HepG2 (cell line): ENCODE measurements at regions not wholly inside any gene's neighbourhood (a gene's known extent, or its start where the extent isn't known, plus 50 kb on each side); places are given as distances from the start of the nearest gene placed in this dataset.

Experiments used
- ATAC-seq: fragments of 200-7000 bp; cut with Tn5 transposase; 3 replicates; pipeline ENCODE4 v1.9.1; 2020; ENCODE audit warnings: mild to moderate bottlenecking, moderate library complexity
- BruUV-seq: library from RNA; stranded (reverse); fragments of 400-500 nt; replicated peaks from 2 replicates; lab custom pipeline; 2021; lab: Mats Ljungman, UMichigan
- CTCF ChIA-PET: fragments of 300-600 bp; formaldehyde crosslinking; extraction: SDS; loops from one replicate; lab custom pipeline; 2021; ENCODE audit warnings: low total read pairs, inconsistent platforms, low intra/inter-chr PET ratio; lab: Yijun Ruan, JAX
- POLR2A ChIA-PET: fragments of 350-600 bp; sonication (Branson Sonifier 250); formaldehyde crosslinking; loops from one replicate; lab custom pipeline; 2020; ENCODE audit warnings: antibody characterized with exemption, inconsistent platforms; lab: Yijun Ruan, JAX
- DNase-seq: peaks from one replicate; pipeline ENCODE4 v3.0.0-alpha.2; 2015; ENCODE audit warnings: low spot score
- FAIRE-seq: peaks from 3 replicates; lab custom pipeline; 2011; peaks lifted over from hg19 to GRCh38; lab: Jason Lieb, UNC
- H2AFZ ChIP-seq: one replicate; pipeline ENCODE4 v1.6.1; 2011; ENCODE audit warnings: low read length, inconsistent platforms
- H3K27ac ChIP-seq: fragments of 300-600 bp; 3 replicates; pipeline ENCODE4 v1.8.0; 2011; ENCODE audit warnings: mixed run types, mild to moderate bottlenecking, mixed read lengths, low read length, inconsistent platforms; ENCODE audit not compliant: insufficient read depth; ENCODE audit errors: extremely low read length
- H3K27me3 ChIP-seq, 2 experiments: fragments of 200-600 bp in 1 of 2; 2 replicates in 1 of 2; 3 replicates in 1 of 2; pipeline versions ENCODE4 v1.6.0 to v1.8.0; 2011; ENCODE audit warnings: low read length in 2 of 2, mild to moderate bottlenecking in 2 of 2, moderate library complexity in 2 of 2, inconsistent platforms in 1 of 2; ENCODE audit not compliant: insufficient read depth in 2 of 2, control insufficient read depth in 1 of 2
- H3K36me3 ChIP-seq, 2 experiments: fragments of 200-600 bp in 1 of 2; replicated peaks in 1 of 2; 2 replicates in 1 of 2; 3 replicates in 1 of 2; pipeline versions ENCODE4 v1.5.1 to v1.8.0; 2011; ENCODE audit warnings: low read length in 2 of 2, inconsistent platforms in 1 of 2; ENCODE audit not compliant: insufficient read depth in 2 of 2, control insufficient read depth in 1 of 2
- H3K4me1 ChIP-seq: 2 replicates; pipeline ENCODE4 v1.5.1; 2012; ENCODE audit warnings: low read length, inconsistent platforms; ENCODE audit not compliant: insufficient read depth
- H3K4me2 ChIP-seq: 2 replicates; pipeline ENCODE4 v1.6.0; 2011; ENCODE audit warnings: low read depth, low read length, inconsistent platforms
- H3K4me3 ChIP-seq, 3 experiments: fragments of 200-600 bp in 1 of 3; sonication (generic), shearing (Covaris generic) in 1 of 3; replicated peaks in 1 of 3; 2 replicates each; pipeline ENCODE4 v1.5.1; 2011 to 2016; ENCODE audit warnings: low read length in 3 of 3, inconsistent platforms in 2 of 3, low read depth in 2 of 3, mild to moderate bottlenecking in 2 of 3, control low read depth in 1 of 3, mixed read lengths in 1 of 3; ENCODE audit not compliant: insufficient read depth in 1 of 3
- H3K79me2 ChIP-seq: one replicate; pipeline ENCODE4 v1.6.1; 2011; ENCODE audit warnings: low read length, inconsistent platforms; ENCODE audit not compliant: insufficient read depth
- H3K9ac ChIP-seq: 2 replicates; pipeline ENCODE4 v1.6.0; 2011; ENCODE audit warnings: mild to moderate bottlenecking, low read depth, low read length, inconsistent platforms; ENCODE audit not compliant: insufficient read depth
- H3K9me3 ChIP-seq: 2 replicates; pipeline ENCODE4 v1.5.1; 2012; ENCODE audit warnings: mild to moderate bottlenecking, low read length
- H4K20me1 ChIP-seq: 2 replicates; pipeline ENCODE4 v1.6.0; 2011; ENCODE audit warnings: inconsistent platforms, mild to moderate bottlenecking, low read length, moderate library complexity; ENCODE audit not compliant: insufficient read depth
- AFF4 ChIP-seq: sonication (generic); formaldehyde crosslinking; IDR thresholded peaks from 2 replicates; pipeline ENCODE4 v1.4.0; 2020; ENCODE audit warnings: missing genetic modification reagents
- ATF3 ChIP-seq: sonication (generic); formaldehyde crosslinking; IDR thresholded peaks from 2 replicates; pipeline ENCODE4 v1.4.0; 2020; ENCODE audit warnings: missing genetic modification reagents
- BHLHE40 ChIP-seq: IDR thresholded peaks from 2 replicates; pipeline ENCODE4 v1.6.1; 2011; ENCODE audit warnings: low read length, improper control_type of control experiment
- EHMT2 ChIP-seq: fragments of 200-600 bp; sonication (generic); IDR thresholded peaks from 2 replicates; pipeline ENCODE4 v1.7.0; 2017; ENCODE audit warnings: antibody characterized with exemption, low read depth, low read length, borderline replicate concordance
- GPBP1L1 ChIP-seq: sonication (generic); formaldehyde crosslinking; IDR thresholded peaks from 2 replicates; pipeline ENCODE4 v1.5.0; 2020; ENCODE audit warnings: mild to moderate bottlenecking, missing genetic modification reagents
- HOXA3 ChIP-seq: sonication (generic); formaldehyde crosslinking; IDR thresholded peaks from 2 replicates; pipeline ENCODE4 v1.5.0; 2020; ENCODE audit warnings: missing genetic modification reagents
- NCOA1 ChIP-seq: sonication (generic); formaldehyde crosslinking; IDR thresholded peaks from 2 replicates; pipeline ENCODE4 v1.9.0; 2021; ENCODE audit warnings: missing genetic modification reagents
- RARG ChIP-seq: sonication (generic); formaldehyde crosslinking; IDR thresholded peaks from 2 replicates; pipeline ENCODE4 v1.4.0; 2020; ENCODE audit warnings: low read depth, mild to moderate bottlenecking, missing genetic modification reagents
- XRCC5 ChIP-seq: fragments of 200-400 bp; formaldehyde crosslinking; optimal IDR thresholded peaks from 2 replicates; pipeline ENCODE3; 2017; ENCODE audit warnings: mild to moderate bottlenecking, low read length
- WGBS: methylation state at CpG from one replicate; pipeline ENCODE4 v1.1.6; 2017; ENCODE audit warnings: low lambda C conversion rate; 5-methylcytosine and 5-hydroxymethylcytosine counted together
- in situ Hi-C: cut with HindIII; loops from 2 replicates; pipeline ENCODE4 v1.10.0; 2017; ENCODE audit warnings: low pct_unique_long_range_greater_than_20kb; ENCODE audit not compliant: extremely low pct_ligation_motif_present
- intact Hi-C: fragments of 100-400 bp; cut with micrococcal nuclease; formaldehyde crosslinking; loops from one replicate; pipeline ENCODE4 v1.10.0; 2022; ENCODE audit not compliant: unreplicated experiment
- TF ChIP-seq, protein P1 (sequence below): sonication (generic); formaldehyde crosslinking; IDR thresholded peaks from 2 replicates; pipeline ENCODE4 v1.4.0; 2020; ENCODE audit warnings: missing genetic modification reagents
- TF ChIP-seq, protein P2 (sequence below): sonication (generic); formaldehyde crosslinking; IDR thresholded peaks from 2 replicates; pipeline ENCODE4 v1.4.0; 2020; ENCODE audit warnings: missing genetic modification reagents

DNA sequence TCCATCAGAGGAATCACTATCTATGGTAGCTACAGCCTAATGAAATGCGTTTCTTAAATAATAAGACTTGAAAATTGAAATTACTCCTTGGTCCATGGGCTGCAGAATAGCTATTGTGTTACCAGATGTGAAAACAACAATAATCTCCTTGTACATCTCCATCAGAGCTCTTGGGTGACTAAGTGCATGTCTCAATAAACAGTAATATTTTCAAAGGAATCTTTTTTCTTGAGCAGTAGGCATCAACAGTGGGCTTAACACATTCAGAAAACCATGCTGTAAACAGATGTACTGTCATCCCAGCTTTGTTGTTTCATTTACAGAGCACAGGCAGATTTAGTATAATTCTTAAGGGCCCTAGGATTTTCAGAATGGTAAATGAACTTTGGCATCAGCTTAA lies 67.3 kb downstream of the GLUD2 start:
- no peak overlapping the region for H3K4me3 ChIP-seq
- no peak for FAIRE-seq
- no peaks in the 10 kb centered on the region for H3K27me3 ChIP-seq
- H3K9me3 ChIP-seq, result no peaks in the 10 kb centered on the region
- H3K9ac ChIP-seq, result no peak overlapping the region
- ChIA-PET CTCF (no interaction called here), POLR2A (no interaction called here)
- H4K20me1 ChIP-seq, result no peaks in the 10 kb centered on the region
- H3K79me2 ChIP-seq, result no peaks in the 10 kb centered on the region
- no TSS peak for BruUV-seq
- no peak overlapping the region for H3K27ac ChIP-seq
- no peak for DNase-seq
- no peaks in the 10 kb centered on the region for H3K36me3 ChIP-seq
- WGBS, result 0% methylated on average over 1 of the region's 1 CpG
- no peaks in the 10 kb centered on the region for H3K4me1 ChIP-seq
- intact Hi-C loops, result no loop called here
- H2AFZ ChIP-seq, result no peak overlapping the region
- H3K4me2 ChIP-seq, result no peak overlapping the region
- in situ Hi-C loops, result no loop called here
- ATAC-seq, result no peak
- no peak for TF ChIP-seq ATF3 (CRISPR knock-in tag)
- no peak for TF ChIP-seq EHMT2
- TF ChIP-seq BHLHE40, result no peak
- TF ChIP-seq, protein P1, sequence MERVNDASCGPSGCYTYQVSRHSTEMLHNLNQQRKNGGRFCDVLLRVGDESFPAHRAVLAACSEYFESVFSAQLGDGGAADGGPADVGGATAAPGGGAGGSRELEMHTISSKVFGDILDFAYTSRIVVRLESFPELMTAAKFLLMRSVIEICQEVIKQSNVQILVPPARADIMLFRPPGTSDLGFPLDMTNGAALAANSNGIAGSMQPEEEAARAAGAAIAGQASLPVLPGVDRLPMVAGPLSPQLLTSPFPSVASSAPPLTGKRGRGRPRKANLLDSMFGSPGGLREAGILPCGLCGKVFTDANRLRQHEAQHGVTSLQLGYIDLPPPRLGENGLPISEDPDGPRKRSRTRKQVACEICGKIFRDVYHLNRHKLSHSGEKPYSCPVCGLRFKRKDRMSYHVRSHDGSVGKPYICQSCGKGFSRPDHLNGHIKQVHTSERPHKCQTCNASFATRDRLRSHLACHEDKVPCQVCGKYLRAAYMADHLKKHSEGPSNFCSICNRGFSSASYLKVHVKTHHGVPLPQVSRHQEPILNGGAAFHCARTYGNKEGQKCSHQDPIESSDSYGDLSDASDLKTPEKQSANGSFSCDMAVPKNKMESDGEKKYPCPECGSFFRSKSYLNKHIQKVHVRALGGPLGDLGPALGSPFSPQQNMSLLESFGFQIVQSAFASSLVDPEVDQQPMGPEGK, result no peak
- TF ChIP-seq NCOA1 (CRISPR knock-in tag), result no peak
- TF ChIP-seq, protein P2, sequence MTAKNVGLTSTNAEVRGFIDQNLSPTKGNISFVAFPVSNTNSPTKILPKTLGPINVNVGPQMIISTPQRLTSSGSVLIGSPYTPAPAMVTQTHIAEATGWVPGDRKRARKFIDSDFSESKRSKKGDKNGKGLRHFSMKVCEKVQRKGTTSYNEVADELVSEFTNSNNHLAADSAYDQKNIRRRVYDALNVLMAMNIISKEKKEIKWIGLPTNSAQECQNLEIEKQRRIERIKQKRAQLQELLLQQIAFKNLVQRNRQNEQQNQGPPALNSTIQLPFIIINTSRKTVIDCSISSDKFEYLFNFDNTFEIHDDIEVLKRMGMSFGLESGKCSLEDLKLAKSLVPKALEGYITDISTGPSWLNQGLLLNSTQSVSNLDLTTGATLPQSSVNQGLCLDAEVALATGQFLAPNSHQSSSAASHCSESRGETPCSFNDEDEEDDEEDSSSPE (CRISPR knock-in tag), result no peak
- TF ChIP-seq AFF4, result no peak
- TF ChIP-seq GPBP1L1, result no peak
- no peak for TF ChIP-seq RARG
- TF ChIP-seq HOXA3 (CRISPR knock-in tag), result no peak
- TF ChIP-seq XRCC5, result no peak
